Activated naive CD4-positive, alpha-beta T cell treated with Interleukin-2 at 50 U/mL for 16 hours (primary cell): ENCODE measurements at regions not wholly inside any gene's neighbourhood (a gene's known extent, or its start where the extent isn't known, plus 50 kb on each side); places are given as distances from the start of the nearest gene placed in this dataset.

Experiments used
- DNase-seq: peaks from one replicate; pipeline ENCODE4 v3.0.0-alpha.2; 2020

GRCh38 chr12:30827101-30828066 lies 72.6 kb upstream of the CAPRIN2 start:
- DNase-seq, result no peak

GRCh38 chr12:30826276-30826675 lies 71.5 kb upstream of the CAPRIN2 start:
- DNase-seq, result no peak

GRCh38 chr12:30825341-30825740 lies 70.6 kb upstream of the CAPRIN2 start:
- DNase-seq, result no peak

GRCh38 chr12:30824311-30824710 lies 69.6 kb upstream of the CAPRIN2 start:
- no peak for DNase-seq

- DNase-seq, result no peak
Observed at GRCh38 chr12:30823764-30824163, 69.0 kb upstream of the CAPRIN2 start.

GRCh38 chr12:30823156-30823699 lies 68.5 kb upstream of the CAPRIN2 start:
- DNase-seq, result peak; percentile 20

GRCh38 chr12:30822385-30823155 lies 67.8 kb upstream of the CAPRIN2 start:
- peak; percentile 19 for DNase-seq

- DNase-seq, result no peak
Observed at GRCh38 chr12:30820406-30820946, 65.7 kb upstream of the CAPRIN2 start.

GRCh38 chr12:30818562-30818961 lies 63.8 kb upstream of the CAPRIN2 start:
- no peak for DNase-seq

- no peak for DNase-seq
Observed at GRCh38 chr12:30816742-30817465, 62.2 kb upstream of the CAPRIN2 start.

- no peak for DNase-seq
Observed at GRCh38 chr12:30814295-30814655, 59.5 kb upstream of the CAPRIN2 start.

GRCh38 chr12:30813525-30814294 lies 59.0 kb upstream of the CAPRIN2 start:
- no peak for DNase-seq

GRCh38 chr12:30811966-30812365 lies 57.2 kb upstream of the CAPRIN2 start:
- no peak for DNase-seq

GRCh38 chr12:30810918-30811317 lies 56.2 kb upstream of the CAPRIN2 start:
- no peak for DNase-seq

GRCh38 chr12:30807695-30808034 lies 52.9 kb upstream of the CAPRIN2 start:
- DNase-seq, result no peak

- DNase-seq, result no peak
Observed at GRCh38 chr12:30806989-30807694, 52.4 kb upstream of the CAPRIN2 start.

GRCh38 chr12:30805959-30806358 lies 51.2 kb upstream of the CAPRIN2 start:
- DNase-seq, result no peak
